ENCODE measurements at regions not wholly inside any gene's neighbourhood (a gene's known extent, or its start where the extent isn't known, plus 50 kb on each side); places are given as distances from the start of the nearest gene placed in this dataset.

DNA sequence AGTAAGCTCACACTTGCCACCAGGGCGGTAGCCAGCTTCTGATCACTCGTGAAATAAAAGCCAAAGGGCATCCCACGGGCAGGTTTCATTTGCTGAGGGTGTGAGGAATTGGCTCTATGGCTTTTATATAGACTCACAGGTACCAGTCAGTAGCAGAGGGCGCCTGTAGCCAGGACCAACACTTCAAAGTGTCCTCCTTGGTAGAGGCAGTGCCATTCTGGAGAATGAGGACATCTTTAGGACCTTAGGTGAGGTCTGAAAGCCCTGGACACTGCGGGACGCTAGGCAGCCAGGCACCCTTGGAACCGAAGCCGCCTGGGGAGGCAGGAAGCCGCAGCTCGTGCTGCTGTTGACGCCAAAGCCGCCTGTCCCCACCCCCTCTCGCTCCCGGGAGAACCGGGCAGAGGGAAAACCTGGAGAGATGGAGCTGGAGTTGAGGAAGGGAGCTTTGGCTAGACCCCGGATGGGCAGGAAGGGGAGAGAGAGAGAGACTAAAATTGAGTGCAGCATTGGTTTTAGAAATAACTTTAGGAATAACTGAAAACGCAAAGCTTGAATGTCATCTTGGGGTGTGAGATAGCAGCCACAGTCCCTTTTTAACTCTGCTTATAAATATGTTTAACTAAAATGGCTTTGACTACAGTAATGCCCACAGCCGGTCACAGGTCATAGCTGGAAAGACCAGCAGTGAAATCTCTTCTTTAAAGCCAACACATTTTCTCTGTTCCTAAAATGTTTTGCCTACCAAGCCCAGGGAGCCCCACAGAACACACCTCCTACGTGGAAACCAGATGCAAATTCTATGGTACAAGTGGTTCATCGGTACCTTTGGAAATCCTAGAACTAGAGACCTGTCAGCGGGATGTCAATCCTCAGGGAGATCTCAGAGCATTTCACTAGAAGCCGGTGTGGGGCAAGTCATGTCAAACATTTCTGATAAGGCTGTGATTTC is 128.5 kb upstream of the CDYL start (continued):
- TF ChIP-seq ETV1 (tag; conservative IDR thresholded peaks at IDR 0.05; ENCODE audit: low read depth): peak; percentile 85
- TF ChIP-seq, protein P1, sequence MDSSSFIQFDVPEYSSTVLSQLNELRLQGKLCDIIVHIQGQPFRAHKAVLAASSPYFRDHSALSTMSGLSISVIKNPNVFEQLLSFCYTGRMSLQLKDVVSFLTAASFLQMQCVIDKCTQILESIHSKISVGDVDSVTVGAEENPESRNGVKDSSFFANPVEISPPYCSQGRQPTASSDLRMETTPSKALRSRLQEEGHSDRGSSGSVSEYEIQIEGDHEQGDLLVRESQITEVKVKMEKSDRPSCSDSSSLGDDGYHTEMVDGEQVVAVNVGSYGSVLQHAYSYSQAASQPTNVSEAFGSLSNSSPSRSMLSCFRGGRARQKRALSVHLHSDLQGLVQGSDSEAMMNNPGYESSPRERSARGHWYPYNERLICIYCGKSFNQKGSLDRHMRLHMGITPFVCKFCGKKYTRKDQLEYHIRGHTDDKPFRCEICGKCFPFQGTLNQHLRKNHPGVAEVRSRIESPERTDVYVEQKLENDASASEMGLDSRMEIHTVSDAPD (CRISPR knock-in tag; IDR thresholded peaks at IDR 0.05): no peak
- no peak for TF ChIP-seq SAFB (IDR thresholded peaks at IDR 0.05; ENCODE audit: borderline replicate concordance, low read depth, low read length)
- TF ChIP-seq MAFK (IDR thresholded peaks at IDR 0.05; ENCODE audit: low read length): no peak
- no peak for TF ChIP-seq ZNF830 (CRISPR knock-in tag; IDR thresholded peaks at IDR 0.05)
- TF ChIP-seq, protein P2, sequence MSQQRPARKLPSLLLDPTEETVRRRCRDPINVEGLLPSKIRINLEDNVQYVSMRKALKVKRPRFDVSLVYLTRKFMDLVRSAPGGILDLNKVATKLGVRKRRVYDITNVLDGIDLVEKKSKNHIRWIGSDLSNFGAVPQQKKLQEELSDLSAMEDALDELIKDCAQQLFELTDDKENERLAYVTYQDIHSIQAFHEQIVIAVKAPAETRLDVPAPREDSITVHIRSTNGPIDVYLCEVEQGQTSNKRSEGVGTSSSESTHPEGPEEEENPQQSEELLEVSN (IDR thresholded peaks at IDR 0.05; ENCODE audit: borderline replicate concordance in 1 of 2, extremely low read depth in 1 of 2, insufficient read depth in 1 of 2, insufficient read length in 1 of 2, low read depth in 1 of 2, low read length in 1 of 2, poor library complexity in 1 of 2, severe bottlenecking in 1 of 2): peak; percentile 98 to 99
- TF ChIP-seq, protein P3, sequence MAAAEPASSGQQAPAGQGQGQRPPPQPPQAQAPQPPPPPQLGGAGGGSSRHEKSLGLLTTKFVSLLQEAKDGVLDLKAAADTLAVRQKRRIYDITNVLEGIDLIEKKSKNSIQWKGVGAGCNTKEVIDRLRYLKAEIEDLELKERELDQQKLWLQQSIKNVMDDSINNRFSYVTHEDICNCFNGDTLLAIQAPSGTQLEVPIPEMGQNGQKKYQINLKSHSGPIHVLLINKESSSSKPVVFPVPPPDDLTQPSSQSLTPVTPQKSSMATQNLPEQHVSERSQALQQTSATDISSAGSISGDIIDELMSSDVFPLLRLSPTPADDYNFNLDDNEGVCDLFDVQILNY (CRISPR knock-in tag; IDR thresholded peaks at IDR 0.05): no peak
- no peak; the same call in 1 of the 2 replicates for TF ChIP-seq TCF3 (CRISPR knock-in tag; IDR thresholded peaks at IDR 0.05)
- TF ChIP-seq EP400 (IDR thresholded peaks at IDR 0.05): peak; percentile 56
- TF ChIP-seq ZC3H4 (CRISPR knock-in tag; IDR thresholded peaks at IDR 0.05; ENCODE audit: borderline replicate concordance): no peak
- peak; percentile 30 for TF ChIP-seq ZFP36 (IDR thresholded peaks at IDR 0.05; ENCODE audit: low read depth, low read length, partially characterized antibody)
- TF ChIP-seq ZNF780A (CRISPR knock-in tag; IDR thresholded peaks at IDR 0.05): no peak
- TF ChIP-seq, protein P4, sequence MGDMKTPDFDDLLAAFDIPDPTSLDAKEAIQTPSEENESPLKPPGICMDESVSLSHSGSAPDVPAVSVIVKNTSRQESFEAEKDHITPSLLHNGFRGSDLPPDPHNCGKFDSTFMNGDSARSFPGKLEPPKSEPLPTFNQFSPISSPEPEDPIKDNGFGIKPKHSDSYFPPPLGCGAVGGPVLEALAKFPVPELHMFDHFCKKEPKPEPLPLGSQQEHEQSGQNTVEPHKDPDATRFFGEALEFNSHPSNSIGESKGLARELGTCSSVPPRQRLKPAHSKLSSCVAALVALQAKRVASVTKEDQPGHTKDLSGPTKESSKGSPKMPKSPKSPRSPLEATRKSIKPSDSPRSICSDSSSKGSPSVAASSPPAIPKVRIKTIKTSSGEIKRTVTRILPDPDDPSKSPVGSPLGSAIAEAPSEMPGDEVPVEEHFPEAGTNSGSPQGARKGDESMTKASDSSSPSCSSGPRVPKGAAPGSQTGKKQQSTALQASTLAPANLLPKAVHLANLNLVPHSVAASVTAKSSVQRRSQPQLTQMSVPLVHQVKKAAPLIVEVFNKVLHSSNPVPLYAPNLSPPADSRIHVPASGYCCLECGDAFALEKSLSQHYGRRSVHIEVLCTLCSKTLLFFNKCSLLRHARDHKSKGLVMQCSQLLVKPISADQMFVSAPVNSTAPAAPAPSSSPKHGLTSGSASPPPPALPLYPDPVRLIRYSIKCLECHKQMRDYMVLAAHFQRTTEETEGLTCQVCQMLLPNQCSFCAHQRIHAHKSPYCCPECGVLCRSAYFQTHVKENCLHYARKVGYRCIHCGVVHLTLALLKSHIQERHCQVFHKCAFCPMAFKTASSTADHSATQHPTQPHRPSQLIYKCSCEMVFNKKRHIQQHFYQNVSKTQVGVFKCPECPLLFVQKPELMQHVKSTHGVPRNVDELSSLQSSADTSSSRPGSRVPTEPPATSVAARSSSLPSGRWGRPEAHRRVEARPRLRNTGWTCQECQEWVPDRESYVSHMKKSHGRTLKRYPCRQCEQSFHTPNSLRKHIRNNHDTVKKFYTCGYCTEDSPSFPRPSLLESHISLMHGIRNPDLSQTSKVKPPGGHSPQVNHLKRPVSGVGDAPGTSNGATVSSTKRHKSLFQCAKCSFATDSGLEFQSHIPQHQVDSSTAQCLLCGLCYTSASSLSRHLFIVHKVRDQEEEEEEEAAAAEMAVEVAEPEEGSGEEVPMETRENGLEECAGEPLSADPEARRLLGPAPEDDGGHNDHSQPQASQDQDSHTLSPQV (IDR thresholded peaks at IDR 0.05): peak; percentile 89
- TF ChIP-seq FOXA1 (IDR thresholded peaks at IDR 0.05; ENCODE audit: borderline replicate concordance): no peak
- no peak for TF ChIP-seq HNRNPUL1 (IDR thresholded peaks at IDR 0.05; ENCODE audit: low read length)
- no peak for TF ChIP-seq RBM34 (IDR thresholded peaks at IDR 0.05; ENCODE audit: borderline replicate concordance, insufficient read depth, low read length)
- no peak for TF ChIP-seq KHSRP (IDR thresholded peaks at IDR 0.05)

All from K562 (cell line).